SU-DHL-6 (cell line): ENCODE measurements at regions not wholly inside any gene's neighbourhood (a gene's known extent, or its start where the extent isn't known, plus 50 kb on each side); places are given as distances from the start of the nearest gene placed in this dataset.

Source experiments
- H2AFZ ChIP-seq: fragments of 200-600 bp; sonication (generic); 2 replicates; pipeline ENCODE4 v1.6.1; 2014; ENCODE audit warnings: low read depth, mild to moderate bottlenecking, moderate library complexity, mixed read lengths, antibody characterized with exemption, low read length; ENCODE audit not compliant: severe bottlenecking
- H3F3A ChIP-seq: fragments of 200-600 bp; shearing (Covaris generic); 2 replicates; pipeline ENCODE4 v1.6.0; 2016; ENCODE audit warnings: antibody characterized with exemption, mild to moderate bottlenecking; ENCODE audit not compliant: insufficient read depth
- H3K27ac ChIP-seq: fragments of 200-600 bp; sonication (generic); 2 replicates; pipeline ENCODE4 v1.5.1; 2016; ENCODE audit warnings: low read depth, mild to moderate bottlenecking, low read length, moderate library complexity, mixed read lengths
- H3K27me3 ChIP-seq: fragments of 200-600 bp; sonication (generic), shearing (Covaris generic); 2 replicates; pipeline ENCODE4 v1.6.0; 2014; ENCODE audit warnings: mild to moderate bottlenecking, low read length
- H3K36me3 ChIP-seq: fragments of 200-600 bp; sonication (generic); 2 replicates; pipeline ENCODE4 v1.6.1; 2014; ENCODE audit warnings: mild to moderate bottlenecking, low read length, mixed read lengths
- H3K4me2 ChIP-seq: fragments of 300-600, 200-600 bp; shearing (Covaris generic), sonication (generic); 2 replicates; pipeline ENCODE4 v1.6.0; 2014; ENCODE audit warnings: low read length, low read depth, mild to moderate bottlenecking; ENCODE audit not compliant: poor library complexity, severe bottlenecking
- H3K4me3 ChIP-seq: fragments of 200-600 bp; sonication (generic); 2 replicates; pipeline ENCODE4 v1.5.1; 2014; ENCODE audit warnings: antibody characterized with exemption, low read length, mild to moderate bottlenecking, mixed read lengths; ENCODE audit not compliant: insufficient read depth, poor library complexity, severe bottlenecking
- H3K79me2 ChIP-seq: fragments of 200-600 bp; sonication (generic); 2 replicates; pipeline ENCODE4 v1.6.1; 2014; ENCODE audit warnings: mild to moderate bottlenecking, low read length, moderate library complexity; ENCODE audit not compliant: insufficient read depth
- H3K9ac ChIP-seq: fragments of 200-600 bp; sonication (generic); 2 replicates; pipeline ENCODE4 v1.7.0; 2014; ENCODE audit warnings: mild to moderate bottlenecking, low read length
- H3K9me2 ChIP-seq: fragments of 200-600 bp; sonication (generic); replicated peaks from 2 replicates; pipeline ENCODE4 v1.6.1; 2014; ENCODE audit warnings: low read length; ENCODE audit not compliant: insufficient read depth
- H3K9me3 ChIP-seq: fragments of 200-600 bp; sonication (generic); 2 replicates; pipeline ENCODE4 v1.6.1; 2014; ENCODE audit warnings: low read length, mixed read lengths; ENCODE audit not compliant: insufficient read depth
- H4K20me1 ChIP-seq: fragments of 200-600 bp; sonication (generic); 2 replicates; pipeline ENCODE4 v1.6.1; 2014; ENCODE audit warnings: low read depth, mild to moderate bottlenecking, antibody characterized with exemption, low read length, moderate library complexity, mixed read lengths
- CTCF ChIP-seq: fragments of 200-600 bp; sonication (generic); IDR thresholded peaks from one replicate; pipeline ENCODE4 v1.5.1; 2017; ENCODE audit warnings: antibody characterized with exemption, mild to moderate bottlenecking, low read length, moderate library complexity; ENCODE audit not compliant: insufficient read depth, poor library complexity, severe bottlenecking
- EZH2phosphoT487 ChIP-seq: fragments of 200-600 bp; sonication (generic), shearing (Covaris generic); conservative IDR thresholded peaks from 2 replicates; pipeline ENCODE4 v1.6.1; 2018; ENCODE audit warnings: mild to moderate bottlenecking, antibody characterized with exemption, low read length, moderate library complexity, mixed read lengths

- Histone ChIP-seq H3K9ac (no peak overlapping the region), H2AFZ (no peak overlapping the region), H4K20me1 (no peaks in the 10 kb centered on the region), H3K4me2 (no peak overlapping the region), H3F3A (no peaks in the 10 kb centered on the region), H3K36me3 (no peaks in the 10 kb centered on the region), H3K27me3 (no peaks in the 10 kb centered on the region), H3K4me3 (no peak overlapping the region), H3K79me2 (no peaks in the 10 kb centered on the region), H3K9me2 (no peaks in the 10 kb centered on the region), H3K27ac (no peak overlapping the region), H3K9me3 (no peaks in the 10 kb centered on the region)
- no peak for TF ChIP-seq EZH2phosphoT487
- no peak for TF ChIP-seq CTCF
These were observed 511.9 kb downstream of the GBE1 start for GRCh38 chr3:81249540-81250029.

- Histone ChIP-seq H3K9me2 (no peaks in the 10 kb centered on the region), H3K9ac (no peak overlapping the region), H3K4me3 (no peak overlapping the region), H3F3A (no peaks in the 10 kb centered on the region), H3K27ac (no peak overlapping the region), H2AFZ (no peak overlapping the region), H4K20me1 (no peaks in the 10 kb centered on the region), H3K4me2 (no peak overlapping the region), H3K9me3 (no peaks in the 10 kb centered on the region), H3K27me3 (no peaks in the 10 kb centered on the region), H3K79me2 (no peaks in the 10 kb centered on the region), H3K36me3 (no peaks in the 10 kb centered on the region)
- TF ChIP-seq CTCF (no peak), EZH2phosphoT487 (no peak)
These were observed 515.9 kb downstream of the GBE1 start for GRCh38 chr3:81245501-81245900.

- H3K9ac ChIP-seq: no peak overlapping the region
- H3K27ac ChIP-seq: no peak overlapping the region
- no peak overlapping the region for H3K4me2 ChIP-seq
- no peaks in the 10 kb centered on the region for H3K36me3 ChIP-seq
- H3K79me2 ChIP-seq: no peaks in the 10 kb centered on the region
- no peak overlapping the region for H3K4me3 ChIP-seq
- H3F3A ChIP-seq: no peaks in the 10 kb centered on the region
- H2AFZ ChIP-seq: no peak overlapping the region
- H3K27me3 ChIP-seq: no peaks in the 10 kb centered on the region
- TF ChIP-seq EZH2phosphoT487 (no peak), CTCF (no peak)
- H4K20me1 ChIP-seq: no peaks in the 10 kb centered on the region
- H3K9me3 ChIP-seq: no peaks in the 10 kb centered on the region
- H3K9me2 ChIP-seq: no peaks in the 10 kb centered on the region
These were observed 516.4 kb downstream of the GBE1 start for GRCh38 chr3:81245043-81245442.
